A549 (cell line): ENCODE measurements at regions not wholly inside any gene's neighbourhood (a gene's known extent, or its start where the extent isn't known, plus 50 kb on each side); places are given as distances from the start of the nearest gene placed in this dataset.

Source experiments
- BHLHE40 ChIP-seq: IDR thresholded peaks from 2 replicates; pipeline ENCODE4 v1.6.1; 2012; ENCODE audit warnings: low read depth, low read length, inconsistent platforms
- CHD2 ChIP-seq: fragments of 150-350 bp; IDR thresholded peaks from 2 replicates; pipeline ENCODE4 v1.6.1; 2014; ENCODE audit warnings: low read length; ENCODE audit not compliant: partially characterized antibody
- KDM1A ChIP-seq: fragments of 200-600 bp; sonication (generic); IDR thresholded peaks from 2 replicates; pipeline ENCODE4 v1.6.1; 2016; ENCODE audit warnings: low read depth, mild to moderate bottlenecking
- MAZ ChIP-seq: fragments of 150-350 bp; IDR thresholded peaks from 2 replicates; pipeline ENCODE4 v1.6.1; 2014; ENCODE audit warnings: antibody characterized with exemption, low read depth, low read length, borderline replicate concordance
- NR3C1 ChIP-seq: fragments of >200 bp; sonication (Bioruptor Twin); formaldehyde crosslinking; IDR thresholded peaks from 3 replicates; pipeline ENCODE4 v1.6.1; 2017
- POLR2A ChIP-seq: IDR thresholded peaks from 2 replicates; pipeline ENCODE4 v1.6.1; 2012; ENCODE audit warnings: mild to moderate bottlenecking, low read length
- RARB ChIP-seq: fragments of 250-450 bp; sonication (Bioruptor Pico); IDR thresholded peaks from 2 replicates; pipeline ENCODE4 v1.8.0; 2021; ENCODE audit warnings: mild to moderate bottlenecking, moderate library complexity
- TF ChIP-seq, protein P1 (sequence below): fragments of >200 bp; sonication (Bioruptor Twin); formaldehyde crosslinking; IDR thresholded peaks from 3 replicates; pipeline ENCODE4 v1.5.1; 2016
- TF ChIP-seq, protein P2 (sequence below): fragments of 200-600 bp; sonication (generic); IDR thresholded peaks from 2 replicates; pipeline ENCODE4 v1.6.1; 2016; ENCODE audit warnings: antibody characterized with exemption, mild to moderate bottlenecking, moderate library complexity

DNA sequence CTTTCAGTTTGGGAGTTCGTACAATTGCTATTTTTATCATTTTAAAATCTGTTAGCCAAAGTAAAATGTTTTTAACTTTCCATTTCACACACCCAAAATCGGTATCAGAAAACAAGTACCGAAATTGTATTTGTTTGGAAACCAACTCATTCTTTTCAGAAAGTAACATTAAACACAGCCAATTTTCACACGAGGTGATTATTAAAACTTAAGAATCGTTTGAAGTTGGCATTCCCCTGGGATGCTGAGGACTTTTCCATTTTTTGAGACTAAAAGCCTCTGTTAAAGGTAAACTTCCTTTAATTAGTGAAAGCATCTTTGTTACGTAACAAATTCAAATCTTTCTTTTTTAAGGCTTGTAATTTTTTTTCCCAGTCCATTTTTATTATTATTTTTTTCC is 623.0 kb downstream of the VRK1 start:
- TF ChIP-seq, protein P1, sequence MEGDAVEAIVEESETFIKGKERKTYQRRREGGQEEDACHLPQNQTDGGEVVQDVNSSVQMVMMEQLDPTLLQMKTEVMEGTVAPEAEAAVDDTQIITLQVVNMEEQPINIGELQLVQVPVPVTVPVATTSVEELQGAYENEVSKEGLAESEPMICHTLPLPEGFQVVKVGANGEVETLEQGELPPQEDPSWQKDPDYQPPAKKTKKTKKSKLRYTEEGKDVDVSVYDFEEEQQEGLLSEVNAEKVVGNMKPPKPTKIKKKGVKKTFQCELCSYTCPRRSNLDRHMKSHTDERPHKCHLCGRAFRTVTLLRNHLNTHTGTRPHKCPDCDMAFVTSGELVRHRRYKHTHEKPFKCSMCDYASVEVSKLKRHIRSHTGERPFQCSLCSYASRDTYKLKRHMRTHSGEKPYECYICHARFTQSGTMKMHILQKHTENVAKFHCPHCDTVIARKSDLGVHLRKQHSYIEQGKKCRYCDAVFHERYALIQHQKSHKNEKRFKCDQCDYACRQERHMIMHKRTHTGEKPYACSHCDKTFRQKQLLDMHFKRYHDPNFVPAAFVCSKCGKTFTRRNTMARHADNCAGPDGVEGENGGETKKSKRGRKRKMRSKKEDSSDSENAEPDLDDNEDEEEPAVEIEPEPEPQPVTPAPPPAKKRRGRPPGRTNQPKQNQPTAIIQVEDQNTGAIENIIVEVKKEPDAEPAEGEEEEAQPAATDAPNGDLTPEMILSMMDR = no peak
- TF ChIP-seq, protein P2, sequence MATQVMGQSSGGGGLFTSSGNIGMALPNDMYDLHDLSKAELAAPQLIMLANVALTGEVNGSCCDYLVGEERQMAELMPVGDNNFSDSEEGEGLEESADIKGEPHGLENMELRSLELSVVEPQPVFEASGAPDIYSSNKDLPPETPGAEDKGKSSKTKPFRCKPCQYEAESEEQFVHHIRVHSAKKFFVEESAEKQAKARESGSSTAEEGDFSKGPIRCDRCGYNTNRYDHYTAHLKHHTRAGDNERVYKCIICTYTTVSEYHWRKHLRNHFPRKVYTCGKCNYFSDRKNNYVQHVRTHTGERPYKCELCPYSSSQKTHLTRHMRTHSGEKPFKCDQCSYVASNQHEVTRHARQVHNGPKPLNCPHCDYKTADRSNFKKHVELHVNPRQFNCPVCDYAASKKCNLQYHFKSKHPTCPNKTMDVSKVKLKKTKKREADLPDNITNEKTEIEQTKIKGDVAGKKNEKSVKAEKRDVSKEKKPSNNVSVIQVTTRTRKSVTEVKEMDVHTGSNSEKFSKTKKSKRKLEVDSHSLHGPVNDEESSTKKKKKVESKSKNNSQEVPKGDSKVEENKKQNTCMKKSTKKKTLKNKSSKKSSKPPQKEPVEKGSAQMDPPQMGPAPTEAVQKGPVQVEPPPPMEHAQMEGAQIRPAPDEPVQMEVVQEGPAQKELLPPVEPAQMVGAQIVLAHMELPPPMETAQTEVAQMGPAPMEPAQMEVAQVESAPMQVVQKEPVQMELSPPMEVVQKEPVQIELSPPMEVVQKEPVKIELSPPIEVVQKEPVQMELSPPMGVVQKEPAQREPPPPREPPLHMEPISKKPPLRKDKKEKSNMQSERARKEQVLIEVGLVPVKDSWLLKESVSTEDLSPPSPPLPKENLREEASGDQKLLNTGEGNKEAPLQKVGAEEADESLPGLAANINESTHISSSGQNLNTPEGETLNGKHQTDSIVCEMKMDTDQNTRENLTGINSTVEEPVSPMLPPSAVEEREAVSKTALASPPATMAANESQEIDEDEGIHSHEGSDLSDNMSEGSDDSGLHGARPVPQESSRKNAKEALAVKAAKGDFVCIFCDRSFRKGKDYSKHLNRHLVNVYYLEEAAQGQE = no peak
- TF ChIP-seq POLR2A = no peak
- no peak for TF ChIP-seq CHD2
- no peak for TF ChIP-seq MAZ
- TF ChIP-seq KDM1A = no peak
- no peak for TF ChIP-seq BHLHE40
- TF ChIP-seq RARB (CRISPR knock-in tag) = no peak
- no peak for TF ChIP-seq NR3C1
